Sigmoid colon (tissue), 6 donors: ENCODE measurements at regions not wholly inside any gene's neighbourhood (a gene's known extent, or its start where the extent isn't known, plus 50 kb on each side); places are given as distances from the start of the nearest gene placed in this dataset.

Experiments used
- DNase-seq: peaks from one replicate; pipeline ENCODE4 v3.0.0-alpha.2; 2019
- H3K27ac ChIP-seq, 4 donors: fragments of 200-600 bp; sonication (generic); one replicate each; pipeline ENCODE4 v1.5.1; 2016 to 2019; ENCODE audit warnings: mild to moderate bottlenecking in 1 of 4
- H3K27me3 ChIP-seq, 3 donors: fragments of 200-600 bp; sonication (generic); one replicate each; pipeline ENCODE4 v1.5.1; 2019; ENCODE audit warnings: mild to moderate bottlenecking in 1 of 3
- H3K36me3 ChIP-seq, 4 donors: fragments of 200-600 bp; sonication (generic); one replicate each; pipeline ENCODE4 v1.5.1; 2016 to 2019
- H3K4me1 ChIP-seq, 4 donors: fragments of 200-600 bp; sonication (generic); one replicate each; pipeline ENCODE4 v1.5.1; 2017 to 2019
- H3K4me3 ChIP-seq, 4 donors: fragments of 200-600 bp; sonication (generic); one replicate each; pipeline ENCODE4 v1.5.1; 2017 to 2019; ENCODE audit warnings: mild to moderate bottlenecking in 2 of 4, moderate library complexity in 1 of 4
- H3K9me3 ChIP-seq, 4 donors: fragments of 200-600 bp in 3 of 4; sonication (generic) in 3 of 4; one replicate each; pipeline versions ENCODE4 v1.5.1 to v1.6.1; 2013 to 2019
- EP300 ChIP-seq, 4 donors: sonication (generic); formaldehyde crosslinking; IDR thresholded peaks; one replicate each; pipeline ENCODE4 v1.6.1; 2017; ENCODE audit warnings: antibody characterized with exemption in 4 of 4
- POLR2A ChIP-seq, 2 donors: fragments of 450-650 bp; IDR thresholded peaks; one replicate each; pipeline ENCODE4 v1.6.1; 2016; ENCODE audit warnings: antibody characterized with exemption in 2 of 2, mild to moderate bottlenecking in 2 of 2, moderate library complexity in 2 of 2
- POLR2AphosphoS5 ChIP-seq, 4 donors: sonication (generic); formaldehyde crosslinking; IDR thresholded peaks; one replicate each; pipeline ENCODE4 v1.6.1; 2017; ENCODE audit warnings: antibody characterized with exemption in 4 of 4
- whole genome bisulfite sequencing, 2 donors: extraction: QIAGEN DNeasy Blood & Tissue Kit; methylation state at CpG; one replicate each; pipeline ENCODE4 v1.1.7; 2013; 5-methylcytosine and 5-hydroxymethylcytosine counted together
- intact Hi-C: fragments of 100-400 bp; cut with DNase I; formaldehyde crosslinking; loops from one replicate; pipeline ENCODE4 v1.15.1; 2023
- TF ChIP-seq, protein P1 (sequence below), 4 experiments: fragments of 450-650 bp in 3 of 4; fragments of 200-600 bp in 1 of 4; IDR thresholded peaks; one replicate each; pipeline ENCODE4 v1.5.1; 2016 to 2019; ENCODE audit warnings: antibody characterized with exemption in 4 of 4, mild to moderate bottlenecking in 3 of 4, moderate library complexity in 2 of 4
- donor health status: healthy with polysubstance abuse.
- donor health status: healthy.

DNA sequence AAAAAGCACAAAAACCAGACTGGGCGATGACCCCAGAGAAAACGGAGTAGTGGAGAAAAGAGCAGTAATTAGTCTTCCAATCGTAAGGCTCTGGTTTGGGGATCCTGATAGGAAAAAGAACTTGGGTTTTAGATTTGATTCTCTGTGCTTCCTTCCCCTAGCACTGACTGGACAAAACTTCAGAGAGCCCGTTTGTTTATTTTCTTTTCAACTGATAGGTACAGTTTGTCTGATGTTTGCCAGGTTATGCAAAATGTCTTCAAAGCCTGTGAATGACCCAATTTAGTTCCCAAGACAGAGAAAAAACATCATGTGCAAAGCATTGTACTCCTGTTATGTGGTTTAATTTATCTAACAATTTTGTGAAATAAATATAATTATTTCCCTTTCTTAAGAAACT, 151.1 kb upstream of the COX10 start:
- Histone ChIP-seq H3K27ac (no peak overlapping the region), H3K27me3 (no peaks in the 10 kb centered on the region), H3K9me3 (no peaks in the 10 kb centered on the region), H3K4me1 (no peaks in the 10 kb centered on the region), H3K36me3 (no peaks in the 10 kb centered on the region), H3K4me3 (no peak overlapping the region)
- intact Hi-C loops = no loop called here
- 81 to 84% methylated on average over 4 of the region's 4 CpGs for WGBS, 2 donors
- no peak for DNase-seq
- TF ChIP-seq EP300 (IDR thresholded peaks at IDR 0.05) (no peak), POLR2AphosphoS5 (IDR thresholded peaks at IDR 0.05) (no peak), POLR2A (IDR thresholded peaks at IDR 0.05) (no peak)
- TF ChIP-seq, protein P1, sequence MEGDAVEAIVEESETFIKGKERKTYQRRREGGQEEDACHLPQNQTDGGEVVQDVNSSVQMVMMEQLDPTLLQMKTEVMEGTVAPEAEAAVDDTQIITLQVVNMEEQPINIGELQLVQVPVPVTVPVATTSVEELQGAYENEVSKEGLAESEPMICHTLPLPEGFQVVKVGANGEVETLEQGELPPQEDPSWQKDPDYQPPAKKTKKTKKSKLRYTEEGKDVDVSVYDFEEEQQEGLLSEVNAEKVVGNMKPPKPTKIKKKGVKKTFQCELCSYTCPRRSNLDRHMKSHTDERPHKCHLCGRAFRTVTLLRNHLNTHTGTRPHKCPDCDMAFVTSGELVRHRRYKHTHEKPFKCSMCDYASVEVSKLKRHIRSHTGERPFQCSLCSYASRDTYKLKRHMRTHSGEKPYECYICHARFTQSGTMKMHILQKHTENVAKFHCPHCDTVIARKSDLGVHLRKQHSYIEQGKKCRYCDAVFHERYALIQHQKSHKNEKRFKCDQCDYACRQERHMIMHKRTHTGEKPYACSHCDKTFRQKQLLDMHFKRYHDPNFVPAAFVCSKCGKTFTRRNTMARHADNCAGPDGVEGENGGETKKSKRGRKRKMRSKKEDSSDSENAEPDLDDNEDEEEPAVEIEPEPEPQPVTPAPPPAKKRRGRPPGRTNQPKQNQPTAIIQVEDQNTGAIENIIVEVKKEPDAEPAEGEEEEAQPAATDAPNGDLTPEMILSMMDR (IDR thresholded peaks at IDR 0.05) = no peak

DNA sequence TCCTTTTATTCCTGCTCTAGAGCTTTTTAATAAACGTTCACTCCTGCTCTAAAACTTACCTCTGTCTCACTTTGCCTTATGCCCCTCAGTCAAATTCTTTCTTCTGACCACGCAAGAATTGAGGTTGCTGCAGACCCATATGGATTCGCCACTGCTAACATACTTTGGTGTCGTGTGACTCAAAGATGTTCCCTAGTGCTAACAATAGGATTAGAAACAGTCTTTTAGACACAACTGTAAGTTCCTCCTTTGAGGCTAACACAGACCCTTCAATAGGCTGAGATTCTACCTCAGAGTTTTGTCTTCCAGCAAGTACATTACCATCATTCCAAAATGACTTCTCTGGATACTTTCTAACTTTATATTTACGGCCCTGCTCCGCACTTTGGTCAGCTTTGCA, 149.5 kb upstream of the COX10 start:
- TF ChIP-seq POLR2A (IDR thresholded peaks at IDR 0.05) (no peak), EP300 (IDR thresholded peaks at IDR 0.05) (no peak), POLR2AphosphoS5 (IDR thresholded peaks at IDR 0.05) (no peak)
- TF ChIP-seq, protein P1 (IDR thresholded peaks at IDR 0.05) = no peak
- H3K27me3 ChIP-seq = no peaks in the 10 kb centered on the region
- H3K36me3 ChIP-seq = no peaks in the 10 kb centered on the region
- DNase-seq = no peak
- no peak overlapping the region for H3K4me3 ChIP-seq
- 81 to 82% methylated on average over 6 of the region's 6 CpGs for WGBS, 2 donors
- no peaks in the 10 kb centered on the region for H3K4me1 ChIP-seq
- H3K27ac ChIP-seq = no peak overlapping the region
- intact Hi-C loops = no loop called here
- no peaks in the 10 kb centered on the region for H3K9me3 ChIP-seq

DNA sequence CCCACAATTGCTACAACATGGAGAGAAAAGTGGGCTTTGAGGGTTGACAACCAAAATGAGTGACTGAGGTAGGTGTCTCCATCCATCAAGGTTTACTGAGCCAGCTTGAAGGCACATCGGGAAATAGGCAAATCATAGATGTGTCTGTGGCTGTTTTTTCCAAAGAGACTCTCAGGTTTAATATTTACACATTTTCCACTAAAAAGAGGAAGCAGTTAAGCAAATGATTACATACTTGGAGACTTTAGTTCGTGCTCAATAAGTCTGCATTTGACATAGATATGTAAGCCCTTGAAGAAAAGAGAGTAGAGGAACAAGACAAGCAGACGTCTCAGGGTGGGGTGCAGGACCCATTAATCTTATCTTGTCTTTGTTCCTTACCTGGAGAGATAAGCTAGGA, 148.9 kb upstream of the COX10 start:
- DNase-seq = no peak
- WGBS, 2 donors = 23 to 26% methylated on average over 3 of the region's 3 CpGs
- no peak overlapping the region for H3K27ac ChIP-seq
- no peaks in the 10 kb centered on the region for H3K27me3 ChIP-seq
- no peak for TF ChIP-seq POLR2AphosphoS5 (IDR thresholded peaks at IDR 0.05)
- no peak for TF ChIP-seq EP300 (IDR thresholded peaks at IDR 0.05)
- TF ChIP-seq, protein P1 (IDR thresholded peaks at IDR 0.05) = no peak
- TF ChIP-seq POLR2A (IDR thresholded peaks at IDR 0.05) = no peak
- no peak overlapping the region for H3K4me3 ChIP-seq
- H3K4me1 ChIP-seq = no peaks in the 10 kb centered on the region
- intact Hi-C loops = no loop called here
- H3K36me3 ChIP-seq = no peaks in the 10 kb centered on the region
- H3K9me3 ChIP-seq = no peaks in the 10 kb centered on the region

DNA sequence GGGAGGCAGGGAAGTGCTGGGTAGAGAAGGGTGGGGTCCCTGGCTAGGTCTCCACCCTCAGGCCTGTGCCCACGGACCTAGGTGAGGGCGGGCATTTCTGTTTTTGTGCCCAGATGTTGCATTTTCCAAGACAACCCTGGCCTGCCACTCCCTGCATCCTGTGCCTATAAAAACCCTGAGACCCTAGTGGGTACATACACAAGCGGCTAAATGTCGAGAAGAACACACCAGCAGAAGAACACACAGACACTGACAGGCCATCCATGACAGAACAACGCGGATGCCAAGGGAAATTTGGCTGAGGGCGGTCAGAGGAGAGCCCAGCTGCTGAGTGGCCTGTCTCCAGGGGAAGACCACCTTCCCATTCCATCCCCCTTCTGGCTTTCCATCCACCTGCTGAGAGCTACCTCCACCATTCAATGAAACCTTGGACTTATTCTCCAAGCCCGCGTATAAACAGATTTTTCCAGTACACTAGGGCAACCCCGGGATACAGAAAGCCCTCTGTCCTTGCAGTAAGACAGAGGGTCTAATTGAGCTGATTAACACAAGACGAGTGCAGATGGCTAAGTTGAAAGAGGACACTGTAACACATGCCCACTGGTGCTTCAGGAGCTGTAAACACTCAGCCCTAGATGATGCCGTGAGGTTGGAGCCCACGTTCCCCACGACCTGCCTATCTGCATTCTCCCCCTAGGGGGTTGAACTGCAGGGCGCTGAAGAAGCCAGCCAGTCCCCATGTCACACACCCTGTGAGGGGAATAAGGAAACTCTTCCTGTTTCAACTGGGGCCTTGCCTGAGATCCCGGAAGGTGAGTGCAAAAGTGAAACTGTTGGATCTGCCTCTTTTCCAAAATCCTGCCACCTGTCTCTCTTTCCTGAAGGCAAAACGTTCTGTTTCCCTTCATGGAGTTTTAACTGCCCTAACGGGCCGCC, 147.2 kb upstream of the COX10 start:
- Histone ChIP-seq H3K27me3 (no peaks in the 10 kb centered on the region), H3K27ac (no peak overlapping the region), H3K4me1 (no peaks in the 10 kb centered on the region), H3K9me3 (no peaks in the 10 kb centered on the region), H3K36me3 (no peaks in the 10 kb centered on the region), H3K4me3 (no peak overlapping the region)
- TF ChIP-seq POLR2A (IDR thresholded peaks at IDR 0.05) = no peak
- TF ChIP-seq EP300 (IDR thresholded peaks at IDR 0.05) = no peak
- TF ChIP-seq, protein P1 (IDR thresholded peaks at IDR 0.05) = no peak
- TF ChIP-seq POLR2AphosphoS5 (IDR thresholded peaks at IDR 0.05) = no peak
- intact Hi-C loops = no loop called here
- DNase-seq = no peak
- 82 to 89% methylated on average over 19 of the region's 19 CpGs for WGBS, 2 donors
